ENCODE measurements at regions not wholly inside any gene's neighbourhood (a gene's known extent, or its start where the extent isn't known, plus 50 kb on each side); places are given as distances from the start of the nearest gene placed in this dataset.

GRCh38 chr21:14842601-14843000 is 222.2 kb downstream of the NRIP1 start:
- intact Hi-C loops (cut with DNase I; ENCODE audit: low total_unique reads): no loop called here
- 74 to 77% methylated on average over 3 of the region's 3 CpGs for WGBS, 2 donors
- H3K27ac ChIP-seq: no peak overlapping the region
- no peaks in the 10 kb centered on the region for H3K27me3 ChIP-seq
- no peak overlapping the region for H3K4me3 ChIP-seq
- no peaks in the 10 kb centered on the region for H3K9me3 ChIP-seq
- no peaks in the 10 kb centered on the region for H3K36me3 ChIP-seq (ENCODE audit: low read depth, missing control alignments)
- no peak for TF ChIP-seq CTCF (IDR thresholded peaks at IDR 0.05)
- TF ChIP-seq POLR2A (IDR thresholded peaks at IDR 0.05): no peak
- DNase-seq: no peak
- no peaks in the 10 kb centered on the region for H3K4me1 ChIP-seq

GRCh38 chr21:14841511-14842472 is 223.0 kb downstream of the NRIP1 start:
- Histone ChIP-seq H3K4me1 (no peaks in the 10 kb centered on the region), H3K4me3 (peak overlapping the region; percentile 12 to 26), H3K9me3 (no peaks in the 10 kb centered on the region), H3K27ac (no peak overlapping the region), H3K27me3 (no peaks in the 10 kb centered on the region), H3K36me3 (ENCODE audit: low read depth, missing control alignments) (no peaks in the 10 kb centered on the region)
- 79% methylated on average over 43 to 51 of the region's 51 CpGs for WGBS, 2 donors
- TF ChIP-seq POLR2A (IDR thresholded peaks at IDR 0.05) (no peak), CTCF (IDR thresholded peaks at IDR 0.05) (no peak)
- DNase-seq: no peak
- intact Hi-C loops (cut with DNase I; ENCODE audit: low total_unique reads): no loop called here

- no peak for TF ChIP-seq CTCF (IDR thresholded peaks at IDR 0.05)
- no peak for TF ChIP-seq POLR2A (IDR thresholded peaks at IDR 0.05)
- Histone ChIP-seq H3K27me3 (no peaks in the 10 kb centered on the region), H3K36me3 (ENCODE audit: low read depth, missing control alignments) (no peaks in the 10 kb centered on the region), H3K9me3 (no peaks in the 10 kb centered on the region), H3K27ac (no peak overlapping the region), H3K4me3 (no peak overlapping the region), H3K4me1 (no peaks in the 10 kb centered on the region)
- intact Hi-C loops (cut with DNase I; ENCODE audit: low total_unique reads): no loop called here
- no peak for DNase-seq
- 52 to 69% methylated on average over 3 of the region's 3 CpGs for WGBS, 2 donors
Measured at GRCh38 chr21:14838400-14838799, 226.4 kb downstream of the NRIP1 start.

GRCh38 chr21:14836950-14837349 is 227.8 kb downstream of the NRIP1 start:
- Histone ChIP-seq H3K9me3 (no peaks in the 10 kb centered on the region), H3K27ac (no peak overlapping the region), H3K4me1 (no peaks in the 10 kb centered on the region), H3K4me3 (no peak overlapping the region), H3K36me3 (ENCODE audit: low read depth, missing control alignments) (no peaks in the 10 kb centered on the region), H3K27me3 (no peaks in the 10 kb centered on the region)
- WGBS, 2 donors: 86 to 89% methylated on average over 1 of the region's 1 CpG
- DNase-seq: no peak
- TF ChIP-seq POLR2A (IDR thresholded peaks at IDR 0.05) (no peak), CTCF (IDR thresholded peaks at IDR 0.05) (no peak)
- intact Hi-C loops (cut with DNase I; ENCODE audit: low total_unique reads): no loop called here
